WTC11 (cell line): ENCODE measurements at regions not wholly inside any gene's neighbourhood (a gene's known extent, or its start where the extent isn't known, plus 50 kb on each side); places are given as distances from the start of the nearest gene placed in this dataset.

Experiments used
- ATAC-seq: fragments of 200-7000 bp; cut with Tn5 transposase; 2 replicates; pipeline ENCODE4 v1.10.0; 2021; ENCODE audit warnings: mild to moderate bottlenecking, moderate library complexity
- CTCF ChIA-PET: fragments of 300-600 bp; sonication (Branson Sonifier 250); formaldehyde crosslinking; loops from one replicate; lab custom pipeline; 2021; ENCODE audit warnings: antibody characterized with exemption; lab: Charles Lee
- POLR2A ChIA-PET: fragments of 350-600 bp; sonication (Branson Sonifier 250); formaldehyde crosslinking; loops from one replicate; lab custom pipeline; 2021; ENCODE audit warnings: antibody characterized with exemption; lab: Charles Lee
- DNase-seq: peaks from one replicate; pipeline ENCODE4 v3.0.0; 2021; ENCODE audit warnings: low spot score
- H3K27ac Mint-ChIP-seq: 2 replicates; pipeline ENCODE4 v1.8.0; 2021; ENCODE audit warnings: mixed read lengths
- H3K27me3 Mint-ChIP-seq: 2 replicates; pipeline ENCODE4 v1.8.0; 2021; ENCODE audit warnings: low read depth, mild to moderate bottlenecking, moderate library complexity, mixed read lengths
- H3K36me3 Mint-ChIP-seq: 2 replicates; pipeline ENCODE4 v1.8.0; 2021; ENCODE audit warnings: mixed read lengths
- H3K4me1 Mint-ChIP-seq: 2 replicates; pipeline ENCODE4 v1.8.0; 2022; ENCODE audit warnings: mixed read lengths
- H3K4me3 Mint-ChIP-seq: 2 replicates; pipeline ENCODE4 v1.8.0; 2021; ENCODE audit warnings: mild to moderate bottlenecking, moderate library complexity, mixed read lengths
- H3K9me3 Mint-ChIP-seq: 2 replicates; pipeline ENCODE4 v1.8.0; 2021; ENCODE audit warnings: mixed read lengths
- CREB1 ChIP-seq: sonication (generic); formaldehyde crosslinking; IDR thresholded peaks from 2 replicates; pipeline ENCODE4 v1.8.0; 2023; ENCODE audit warnings: mild to moderate bottlenecking, missing genetic modification reagents
- CREM ChIP-seq: sonication (generic); formaldehyde crosslinking; IDR thresholded peaks from 2 replicates; pipeline ENCODE4 v1.8.1; 2022; ENCODE audit warnings: mild to moderate bottlenecking, missing genetic modification reagents, moderate library complexity
- JAZF1 ChIP-seq: fragments of 250-450 bp; sonication (Bioruptor Pico); IDR thresholded peaks from 2 replicates; pipeline ENCODE4 v1.9.0; 2021; ENCODE audit warnings: moderate library complexity, mild to moderate bottlenecking, inconsistent platforms
- MXD4 ChIP-seq: fragments of 250-450 bp; sonication (Bioruptor Pico); IDR thresholded peaks from 2 replicates; pipeline ENCODE4 v1.8.0; 2021; ENCODE audit warnings: mild to moderate bottlenecking, moderate library complexity, borderline replicate concordance
- NFYB ChIP-seq: sonication (generic); formaldehyde crosslinking; conservative IDR thresholded peaks from 2 replicates; pipeline ENCODE4 v1.8.0; 2022; ENCODE audit warnings: low read depth, missing genetic modification reagents
- NR1H2 ChIP-seq: sonication (generic); formaldehyde crosslinking; IDR thresholded peaks from 2 replicates; pipeline ENCODE4 v1.9.0; 2021; ENCODE audit warnings: mild to moderate bottlenecking, moderate library complexity, missing genetic modification reagents
- OVOL2 ChIP-seq: fragments of 250-450 bp; sonication (Bioruptor Pico); IDR thresholded peaks from 2 replicates; pipeline ENCODE4 v1.9.0; 2021; ENCODE audit warnings: mild to moderate bottlenecking, borderline replicate concordance
- RORB ChIP-seq: fragments of 250-450 bp; sonication (Bioruptor Pico); IDR thresholded peaks from 2 replicates; pipeline ENCODE4 v1.9.0; 2021; ENCODE audit warnings: mild to moderate bottlenecking
- SMAD3 ChIP-seq: sonication (generic); formaldehyde crosslinking; IDR thresholded peaks from 2 replicates; pipeline ENCODE4 v1.8.0; 2022; ENCODE audit warnings: missing genetic modification reagents, mild to moderate bottlenecking, borderline replicate concordance
- SP1 ChIP-seq: sonication (generic); formaldehyde crosslinking; conservative IDR thresholded peaks from 2 replicates; pipeline ENCODE4 v1.8.1; 2022; ENCODE audit warnings: missing genetic modification reagents
- ZNF121 ChIP-seq: sonication (generic); formaldehyde crosslinking; IDR thresholded peaks from 2 replicates; pipeline ENCODE4 v1.8.0; 2023; ENCODE audit warnings: missing genetic modification reagents
- ZNF219 ChIP-seq: sonication (generic); formaldehyde crosslinking; IDR thresholded peaks from 2 replicates; pipeline ENCODE4 v1.8.0; 2023; ENCODE audit warnings: missing genetic modification reagents, mild to moderate bottlenecking, borderline replicate concordance
- ZNF232 ChIP-seq: sonication (generic); formaldehyde crosslinking; IDR thresholded peaks from 2 replicates; pipeline ENCODE4 v1.8.0; 2022; ENCODE audit warnings: mild to moderate bottlenecking, missing genetic modification reagents
- ZNF423 ChIP-seq: fragments of 250-450 bp; sonication (Bioruptor Pico); IDR thresholded peaks from 2 replicates; pipeline ENCODE4 v2.1.2; 2022; ENCODE audit warnings: mild to moderate bottlenecking, moderate library complexity
- TF ChIP-seq, protein P1 (sequence below): sonication (generic); formaldehyde crosslinking; IDR thresholded peaks from 2 replicates; pipeline ENCODE4 v1.8.1; 2023; ENCODE audit warnings: mild to moderate bottlenecking, missing genetic modification reagents, moderate library complexity
- TF ChIP-seq, protein P2 (sequence below): sonication (generic); formaldehyde crosslinking; IDR thresholded peaks from 2 replicates; pipeline ENCODE4 v1.8.1; 2022; ENCODE audit warnings: mild to moderate bottlenecking, moderate library complexity, missing genetic modification reagents
- TF ChIP-seq, protein P3 (sequence below): fragments of 200-600 bp; IDR thresholded peaks from 2 replicates; pipeline ENCODE4 v1.8.0; 2022; ENCODE audit warnings: antibody characterized with exemption
- TF ChIP-seq, protein P4 (sequence below): fragments of 250-450 bp; sonication (Bioruptor Pico); IDR thresholded peaks from 2 replicates; pipeline ENCODE4 v1.9.0; 2021; ENCODE audit warnings: mild to moderate bottlenecking
- TF ChIP-seq, protein P5 (sequence below): sonication (generic); formaldehyde crosslinking; IDR thresholded peaks from 2 replicates; pipeline ENCODE4 v1.8.0; 2022; ENCODE audit warnings: mild to moderate bottlenecking, missing genetic modification reagents
- TF ChIP-seq, protein P6 (sequence below): sonication (generic); formaldehyde crosslinking; IDR thresholded peaks from 2 replicates; pipeline ENCODE4 v1.8.1; 2023; ENCODE audit warnings: mild to moderate bottlenecking, missing genetic modification reagents
- TF ChIP-seq, protein P7 (sequence below): sonication (generic); formaldehyde crosslinking; IDR thresholded peaks from 2 replicates; pipeline ENCODE4 v1.8.0; 2022; ENCODE audit warnings: mild to moderate bottlenecking, missing genetic modification reagents
- TF ChIP-seq, protein P8 (sequence below): sonication (generic); formaldehyde crosslinking; IDR thresholded peaks from 2 replicates; pipeline ENCODE4 v1.8.0; 2023; ENCODE audit warnings: mild to moderate bottlenecking, missing genetic modification reagents

DNA sequence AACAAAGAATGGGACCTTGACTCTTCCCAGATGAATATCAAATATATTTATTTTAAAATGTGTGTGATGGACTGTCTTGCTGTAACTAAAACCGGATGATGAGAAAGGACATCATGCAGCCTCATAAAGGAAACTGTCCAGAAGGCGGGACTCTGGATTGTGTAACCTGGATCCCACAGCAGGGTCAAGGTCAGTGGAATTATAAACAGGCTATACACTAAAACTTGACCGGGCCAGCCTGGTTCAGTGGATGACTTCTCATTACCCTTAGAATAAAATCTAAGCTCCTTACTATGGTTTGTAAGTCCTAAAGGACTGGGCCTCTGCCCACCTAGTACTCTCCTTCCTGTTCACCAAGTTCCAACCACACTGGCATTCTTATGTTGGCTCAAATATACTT, 280.3 kb downstream of the ELAVL2 start:
- Mint-ChIP-seq H3K27me3 (no peaks in the 10 kb centered on the region; the same call in 1 of the 2 replicates), H3K4me1 (peaks cover 11% of the 10 kb centered on the region), H3K9me3 (peaks cover 9% of the 10 kb centered on the region; the same call in 1 of the 2 replicates), H3K4me3 (no peak overlapping the region), H3K36me3 (peaks cover 3% of the 10 kb centered on the region; the same call in 1 of the 2 replicates), H3K27ac (no peak overlapping the region)
- no peak for DNase-seq
- CTCF ChIA-PET, result no interaction called here
- TF ChIP-seq, protein P1, sequence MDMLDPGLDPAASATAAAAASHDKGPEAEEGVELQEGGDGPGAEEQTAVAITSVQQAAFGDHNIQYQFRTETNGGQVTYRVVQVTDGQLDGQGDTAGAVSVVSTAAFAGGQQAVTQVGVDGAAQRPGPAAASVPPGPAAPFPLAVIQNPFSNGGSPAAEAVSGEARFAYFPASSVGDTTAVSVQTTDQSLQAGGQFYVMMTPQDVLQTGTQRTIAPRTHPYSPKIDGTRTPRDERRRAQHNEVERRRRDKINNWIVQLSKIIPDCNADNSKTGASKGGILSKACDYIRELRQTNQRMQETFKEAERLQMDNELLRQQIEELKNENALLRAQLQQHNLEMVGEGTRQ (CRISPR knock-in tag), result no peak
- TF ChIP-seq MXD4 (CRISPR knock-in tag) (no peak), RORB (no peak), OVOL2 (no peak), CREB1 (CRISPR knock-in tag) (no peak), ZNF423 (CRISPR knock-in tag) (no peak), SMAD3 (no peak), ZNF121 (CRISPR knock-in tag) (no peak), JAZF1 (no peak), CREM (CRISPR knock-in tag) (no peak), SP1 (no peak), NR1H2 (CRISPR knock-in tag) (no peak), NFYB (CRISPR knock-in tag) (no peak), ZNF232 (CRISPR knock-in tag) (no peak), ZNF219 (CRISPR knock-in tag) (no peak)
- TF ChIP-seq, protein P2, sequence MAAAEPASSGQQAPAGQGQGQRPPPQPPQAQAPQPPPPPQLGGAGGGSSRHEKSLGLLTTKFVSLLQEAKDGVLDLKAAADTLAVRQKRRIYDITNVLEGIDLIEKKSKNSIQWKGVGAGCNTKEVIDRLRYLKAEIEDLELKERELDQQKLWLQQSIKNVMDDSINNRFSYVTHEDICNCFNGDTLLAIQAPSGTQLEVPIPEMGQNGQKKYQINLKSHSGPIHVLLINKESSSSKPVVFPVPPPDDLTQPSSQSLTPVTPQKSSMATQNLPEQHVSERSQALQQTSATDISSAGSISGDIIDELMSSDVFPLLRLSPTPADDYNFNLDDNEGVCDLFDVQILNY (CRISPR knock-in tag), result no peak
- TF ChIP-seq, protein P3, sequence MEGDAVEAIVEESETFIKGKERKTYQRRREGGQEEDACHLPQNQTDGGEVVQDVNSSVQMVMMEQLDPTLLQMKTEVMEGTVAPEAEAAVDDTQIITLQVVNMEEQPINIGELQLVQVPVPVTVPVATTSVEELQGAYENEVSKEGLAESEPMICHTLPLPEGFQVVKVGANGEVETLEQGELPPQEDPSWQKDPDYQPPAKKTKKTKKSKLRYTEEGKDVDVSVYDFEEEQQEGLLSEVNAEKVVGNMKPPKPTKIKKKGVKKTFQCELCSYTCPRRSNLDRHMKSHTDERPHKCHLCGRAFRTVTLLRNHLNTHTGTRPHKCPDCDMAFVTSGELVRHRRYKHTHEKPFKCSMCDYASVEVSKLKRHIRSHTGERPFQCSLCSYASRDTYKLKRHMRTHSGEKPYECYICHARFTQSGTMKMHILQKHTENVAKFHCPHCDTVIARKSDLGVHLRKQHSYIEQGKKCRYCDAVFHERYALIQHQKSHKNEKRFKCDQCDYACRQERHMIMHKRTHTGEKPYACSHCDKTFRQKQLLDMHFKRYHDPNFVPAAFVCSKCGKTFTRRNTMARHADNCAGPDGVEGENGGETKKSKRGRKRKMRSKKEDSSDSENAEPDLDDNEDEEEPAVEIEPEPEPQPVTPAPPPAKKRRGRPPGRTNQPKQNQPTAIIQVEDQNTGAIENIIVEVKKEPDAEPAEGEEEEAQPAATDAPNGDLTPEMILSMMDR, result no peak
- TF ChIP-seq, protein P4, sequence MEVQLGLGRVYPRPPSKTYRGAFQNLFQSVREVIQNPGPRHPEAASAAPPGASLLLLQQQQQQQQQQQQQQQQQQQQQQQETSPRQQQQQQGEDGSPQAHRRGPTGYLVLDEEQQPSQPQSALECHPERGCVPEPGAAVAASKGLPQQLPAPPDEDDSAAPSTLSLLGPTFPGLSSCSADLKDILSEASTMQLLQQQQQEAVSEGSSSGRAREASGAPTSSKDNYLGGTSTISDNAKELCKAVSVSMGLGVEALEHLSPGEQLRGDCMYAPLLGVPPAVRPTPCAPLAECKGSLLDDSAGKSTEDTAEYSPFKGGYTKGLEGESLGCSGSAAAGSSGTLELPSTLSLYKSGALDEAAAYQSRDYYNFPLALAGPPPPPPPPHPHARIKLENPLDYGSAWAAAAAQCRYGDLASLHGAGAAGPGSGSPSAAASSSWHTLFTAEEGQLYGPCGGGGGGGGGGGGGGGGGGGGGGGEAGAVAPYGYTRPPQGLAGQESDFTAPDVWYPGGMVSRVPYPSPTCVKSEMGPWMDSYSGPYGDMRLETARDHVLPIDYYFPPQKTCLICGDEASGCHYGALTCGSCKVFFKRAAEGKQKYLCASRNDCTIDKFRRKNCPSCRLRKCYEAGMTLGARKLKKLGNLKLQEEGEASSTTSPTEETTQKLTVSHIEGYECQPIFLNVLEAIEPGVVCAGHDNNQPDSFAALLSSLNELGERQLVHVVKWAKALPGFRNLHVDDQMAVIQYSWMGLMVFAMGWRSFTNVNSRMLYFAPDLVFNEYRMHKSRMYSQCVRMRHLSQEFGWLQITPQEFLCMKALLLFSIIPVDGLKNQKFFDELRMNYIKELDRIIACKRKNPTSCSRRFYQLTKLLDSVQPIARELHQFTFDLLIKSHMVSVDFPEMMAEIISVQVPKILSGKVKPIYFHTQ (CRISPR knock-in tag), result no peak
- TF ChIP-seq, protein P5, sequence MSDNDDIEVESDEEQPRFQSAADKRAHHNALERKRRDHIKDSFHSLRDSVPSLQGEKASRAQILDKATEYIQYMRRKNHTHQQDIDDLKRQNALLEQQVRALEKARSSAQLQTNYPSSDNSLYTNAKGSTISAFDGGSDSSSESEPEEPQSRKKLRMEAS (CRISPR knock-in tag), result no peak
- POLR2A ChIA-PET, result no interaction called here
- ATAC-seq, result no peak

DNA sequence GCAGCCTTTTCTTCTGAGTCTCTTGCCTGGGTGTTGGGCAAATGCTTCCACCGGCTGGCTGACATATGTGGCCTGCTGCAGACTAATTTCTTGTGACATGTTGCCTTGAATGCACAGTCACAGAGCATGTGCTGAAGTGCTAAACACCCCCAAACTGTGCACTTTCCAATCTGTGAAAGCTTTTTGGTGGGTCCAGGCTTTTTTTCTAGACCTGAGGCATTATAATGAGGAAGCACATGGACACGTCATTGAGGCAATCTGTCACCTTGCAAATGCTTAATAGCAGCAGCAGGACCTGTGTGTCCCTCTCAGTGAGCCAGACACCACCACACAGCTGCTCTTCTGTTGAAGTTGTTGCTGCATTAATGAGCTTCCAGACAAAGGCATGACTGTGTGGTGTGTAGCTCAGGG, 274.7 kb downstream of the ELAVL2 start:
- ChIA-PET POLR2A (no interaction called here), CTCF (no interaction called here)
- no peak for DNase-seq
- Mint-ChIP-seq H3K4me1 (peaks cover 21% of the 10 kb centered on the region), H3K27me3 (no peaks in the 10 kb centered on the region; the same call in 1 of the 2 replicates), H3K27ac (no peak overlapping the region), H3K9me3 (peaks cover 3% of the 10 kb centered on the region; the same call in 1 of the 2 replicates), H3K36me3 (no peaks in the 10 kb centered on the region), H3K4me3 (no peak overlapping the region)
- no peak for ATAC-seq
- TF ChIP-seq, protein P6, sequence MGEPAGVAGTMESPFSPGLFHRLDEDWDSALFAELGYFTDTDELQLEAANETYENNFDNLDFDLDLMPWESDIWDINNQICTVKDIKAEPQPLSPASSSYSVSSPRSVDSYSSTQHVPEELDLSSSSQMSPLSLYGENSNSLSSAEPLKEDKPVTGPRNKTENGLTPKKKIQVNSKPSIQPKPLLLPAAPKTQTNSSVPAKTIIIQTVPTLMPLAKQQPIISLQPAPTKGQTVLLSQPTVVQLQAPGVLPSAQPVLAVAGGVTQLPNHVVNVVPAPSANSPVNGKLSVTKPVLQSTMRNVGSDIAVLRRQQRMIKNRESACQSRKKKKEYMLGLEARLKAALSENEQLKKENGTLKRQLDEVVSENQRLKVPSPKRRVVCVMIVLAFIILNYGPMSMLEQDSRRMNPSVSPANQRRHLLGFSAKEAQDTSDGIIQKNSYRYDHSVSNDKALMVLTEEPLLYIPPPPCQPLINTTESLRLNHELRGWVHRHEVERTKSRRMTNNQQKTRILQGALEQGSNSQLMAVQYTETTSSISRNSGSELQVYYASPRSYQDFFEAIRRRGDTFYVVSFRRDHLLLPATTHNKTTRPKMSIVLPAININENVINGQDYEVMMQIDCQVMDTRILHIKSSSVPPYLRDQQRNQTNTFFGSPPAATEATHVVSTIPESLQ (CRISPR knock-in tag), result no peak
- TF ChIP-seq, protein P7, sequence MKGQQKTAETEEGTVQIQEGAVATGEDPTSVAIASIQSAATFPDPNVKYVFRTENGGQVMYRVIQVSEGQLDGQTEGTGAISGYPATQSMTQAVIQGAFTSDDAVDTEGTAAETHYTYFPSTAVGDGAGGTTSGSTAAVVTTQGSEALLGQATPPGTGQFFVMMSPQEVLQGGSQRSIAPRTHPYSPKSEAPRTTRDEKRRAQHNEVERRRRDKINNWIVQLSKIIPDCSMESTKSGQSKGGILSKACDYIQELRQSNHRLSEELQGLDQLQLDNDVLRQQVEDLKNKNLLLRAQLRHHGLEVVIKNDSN (CRISPR knock-in tag), result no peak
- TF ChIP-seq, protein P8, sequence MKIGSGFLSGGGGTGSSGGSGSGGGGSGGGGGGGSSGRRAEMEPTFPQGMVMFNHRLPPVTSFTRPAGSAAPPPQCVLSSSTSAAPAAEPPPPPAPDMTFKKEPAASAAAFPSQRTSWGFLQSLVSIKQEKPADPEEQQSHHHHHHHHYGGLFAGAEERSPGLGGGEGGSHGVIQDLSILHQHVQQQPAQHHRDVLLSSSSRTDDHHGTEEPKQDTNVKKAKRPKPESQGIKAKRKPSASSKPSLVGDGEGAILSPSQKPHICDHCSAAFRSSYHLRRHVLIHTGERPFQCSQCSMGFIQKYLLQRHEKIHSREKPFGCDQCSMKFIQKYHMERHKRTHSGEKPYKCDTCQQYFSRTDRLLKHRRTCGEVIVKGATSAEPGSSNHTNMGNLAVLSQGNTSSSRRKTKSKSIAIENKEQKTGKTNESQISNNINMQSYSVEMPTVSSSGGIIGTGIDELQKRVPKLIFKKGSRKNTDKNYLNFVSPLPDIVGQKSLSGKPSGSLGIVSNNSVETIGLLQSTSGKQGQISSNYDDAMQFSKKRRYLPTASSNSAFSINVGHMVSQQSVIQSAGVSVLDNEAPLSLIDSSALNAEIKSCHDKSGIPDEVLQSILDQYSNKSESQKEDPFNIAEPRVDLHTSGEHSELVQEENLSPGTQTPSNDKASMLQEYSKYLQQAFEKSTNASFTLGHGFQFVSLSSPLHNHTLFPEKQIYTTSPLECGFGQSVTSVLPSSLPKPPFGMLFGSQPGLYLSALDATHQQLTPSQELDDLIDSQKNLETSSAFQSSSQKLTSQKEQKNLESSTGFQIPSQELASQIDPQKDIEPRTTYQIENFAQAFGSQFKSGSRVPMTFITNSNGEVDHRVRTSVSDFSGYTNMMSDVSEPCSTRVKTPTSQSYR (CRISPR knock-in tag), result no peak
